GM04504 (cell line): ENCODE measurements at regions not wholly inside any gene's neighbourhood (a gene's known extent, or its start where the extent isn't known, plus 50 kb on each side); places are given as distances from the start of the nearest gene placed in this dataset.
A peak's percentile ranks its signal among the peaks of the same experiment; 100 is the strongest.

Experiments used
- DNase-seq: peaks from one replicate; pipeline ENCODE4 v3.0.0-alpha.2; 2012; ENCODE audit warnings: low read depth

- no peak for DNase-seq
These were observed 118.1 kb upstream of the MAFB start for GRCh38 chr20:40806929-40807820.

GRCh38 chr20:40807821-40808170 is 118.8 kb upstream of the MAFB start:
- DNase-seq = no peak

- DNase-seq = no peak
These were observed 119.9 kb upstream of the MAFB start for GRCh38 chr20:40808936-40809335.

GRCh38 chr20:40809361-40809760 is 120.3 kb upstream of the MAFB start:
- no peak for DNase-seq

- no peak for DNase-seq
These were observed 121.4 kb upstream of the MAFB start for GRCh38 chr20:40810332-40811000.

GRCh38 chr20:40811004-40811403 is 122.0 kb upstream of the MAFB start:
- DNase-seq = no peak

- DNase-seq = no peak
These were observed 122.8 kb upstream of the MAFB start for GRCh38 chr20:40811660-40812414.

- no peak for DNase-seq
These were observed 123.4 kb upstream of the MAFB start for GRCh38 chr20:40812415-40812925.

GRCh38 chr20:40813029-40813431 is 124.0 kb upstream of the MAFB start:
- no peak for DNase-seq

GRCh38 chr20:40813708-40814630 is 124.9 kb upstream of the MAFB start:
- no peak for DNase-seq

- DNase-seq = no peak
These were observed 125.6 kb upstream of the MAFB start for GRCh38 chr20:40814631-40814960.

GRCh38 chr20:40815156-40816038 is 126.4 kb upstream of the MAFB start:
- no peak for DNase-seq

GRCh38 chr20:40816039-40816352 is 127.0 kb upstream of the MAFB start:
- DNase-seq = no peak

GRCh38 chr20:40821429-40821828 is 132.4 kb upstream of the MAFB start:
- DNase-seq = no peak

- DNase-seq = no peak
These were observed 137.7 kb upstream of the MAFB start for GRCh38 chr20:40826699-40827098.

GRCh38 chr20:40835321-40835720 is 146.3 kb upstream of the MAFB start:
- DNase-seq = no peak

GRCh38 chr20:40838509-40838908 is 149.5 kb upstream of the MAFB start:
- DNase-seq = no peak

- DNase-seq = peak; percentile 1
These were observed 154.2 kb upstream of the MAFB start for GRCh38 chr20:40843251-40843650.

GRCh38 chr20:40844332-40844731 is 155.3 kb upstream of the MAFB start:
- DNase-seq = no peak

- no peak for DNase-seq
These were observed 159.1 kb upstream of the MAFB start for GRCh38 chr20:40848096-40848495.

GRCh38 chr20:40848526-40848925 is 159.5 kb upstream of the MAFB start:
- no peak for DNase-seq
